ENCODE measurements at regions not wholly inside any gene's neighbourhood (a gene's known extent, or its start where the extent isn't known, plus 50 kb on each side); places are given as distances from the start of the nearest gene placed in this dataset.
"Not testable (repeated sequence)": the region's sequence is repeated elsewhere in the genome, so short reads cannot be mapped to it uniquely, and the experiment has no call there.

- Histone ChIP-seq H3K9me3 (ENCODE audit: low read depth) (no peaks in the 10 kb centered on the region), H3K9me2 (replicated peaks; ENCODE audit: insufficient read depth) (no peaks in the 10 kb centered on the region), H3K27ac (no peak overlapping the region), H3K79me2 (no peaks in the 10 kb centered on the region), H3K4me3 (no peak overlapping the region), H4K20me1 (ENCODE audit: insufficient read depth, poor library complexity, severe bottlenecking) (no peaks in the 10 kb centered on the region), H3K4me1 (ENCODE audit: insufficient read depth) (no peaks in the 10 kb centered on the region), H2AFZ (no peak overlapping the region), H3K36me3 (replicated peaks; ENCODE audit: insufficient read depth, low read depth) (no peaks in the 10 kb centered on the region), H3K4me2 (no peak overlapping the region), H3K27me3 (no peaks in the 10 kb centered on the region)
- no peak for DNase-seq (ENCODE audit: low spot score)
- 67% methylated on average over 1 of the region's 1 CpG for whole genome bisulfite sequencing (ENCODE audit: low lambda C conversion rate, missing lambda C conversion rate)
- TF ChIP-seq EZH2 (IDR thresholded peaks at IDR 0.05; ENCODE audit: borderline replicate concordance) (no peak), CTCF (IDR thresholded peaks at IDR 0.05; ENCODE audit: poor library complexity) (no peak), EZH2phosphoT487 (IDR thresholded peaks at IDR 0.05; ENCODE audit: low read depth, severe bottlenecking, unreplicated experiment) (no peak)
Measured at GRCh38 chr1:57532299-57532698, 108.4 kb upstream of the DAB1 start.

GRCh38 chr1:57530911-57531260 lies 107.0 kb upstream of the DAB1 start:
- 68% methylated on average over 2 of the region's 2 CpGs for WGBS (ENCODE audit: low lambda C conversion rate, missing lambda C conversion rate)
- not testable (repeated sequence) for H3K9me3 ChIP-seq (ENCODE audit: low read depth); H3K4me2 ChIP-seq; H2AFZ ChIP-seq; H3K4me1 ChIP-seq (ENCODE audit: insufficient read depth); H3K79me2 ChIP-seq; H3K4me3 ChIP-seq; DNase-seq (ENCODE audit: low spot score); H4K20me1 ChIP-seq (ENCODE audit: insufficient read depth, poor library complexity, severe bottlenecking); H3K27me3 ChIP-seq; H3K27ac ChIP-seq; H3K9me2 ChIP-seq (replicated peaks; ENCODE audit: insufficient read depth); H3K36me3 ChIP-seq (replicated peaks; ENCODE audit: insufficient read depth, low read depth)

- H3K9me2 ChIP-seq (replicated peaks; ENCODE audit: insufficient read depth), result no peaks in the 10 kb centered on the region
- WGBS (ENCODE audit: low lambda C conversion rate, missing lambda C conversion rate), result 95% methylated on average over 3 of the region's 3 CpGs
- no peaks in the 10 kb centered on the region for H3K36me3 ChIP-seq (replicated peaks; ENCODE audit: insufficient read depth, low read depth)
- H3K9me3 ChIP-seq (ENCODE audit: low read depth), result no peaks in the 10 kb centered on the region
- no peaks in the 10 kb centered on the region for H3K79me2 ChIP-seq
- H3K4me1 ChIP-seq (ENCODE audit: insufficient read depth), result no peaks in the 10 kb centered on the region
- no peaks in the 10 kb centered on the region for H3K27me3 ChIP-seq
- no peaks in the 10 kb centered on the region for H4K20me1 ChIP-seq (ENCODE audit: insufficient read depth, poor library complexity, severe bottlenecking)
- H3K27ac ChIP-seq, result no peak overlapping the region
- H3K4me3 ChIP-seq, result no peak overlapping the region
- TF ChIP-seq EZH2 (IDR thresholded peaks at IDR 0.05; ENCODE audit: borderline replicate concordance) (no peak), EZH2phosphoT487 (IDR thresholded peaks at IDR 0.05; ENCODE audit: low read depth, severe bottlenecking, unreplicated experiment) (no peak), CTCF (IDR thresholded peaks at IDR 0.05; ENCODE audit: poor library complexity) (no peak)
- no peak for DNase-seq (ENCODE audit: low spot score)
- H2AFZ ChIP-seq, result no peak overlapping the region
- H3K4me2 ChIP-seq, result no peak overlapping the region
Measured at GRCh38 chr1:57530206-57530910, 106.5 kb upstream of the DAB1 start.

- H3K4me1 ChIP-seq (ENCODE audit: insufficient read depth), result no peaks in the 10 kb centered on the region
- TF ChIP-seq EZH2 (IDR thresholded peaks at IDR 0.05; ENCODE audit: borderline replicate concordance), result no peak
- TF ChIP-seq CTCF (IDR thresholded peaks at IDR 0.05; ENCODE audit: poor library complexity), result no peak
- TF ChIP-seq EZH2phosphoT487 (IDR thresholded peaks at IDR 0.05; ENCODE audit: low read depth, severe bottlenecking, unreplicated experiment), result no peak
- H3K4me2 ChIP-seq, result no peak overlapping the region
- no peaks in the 10 kb centered on the region for H3K27me3 ChIP-seq
- no peaks in the 10 kb centered on the region for H3K36me3 ChIP-seq (replicated peaks; ENCODE audit: insufficient read depth, low read depth)
- WGBS (ENCODE audit: low lambda C conversion rate, missing lambda C conversion rate), result 86% methylated on average over 3 of the region's 3 CpGs
- DNase-seq (ENCODE audit: low spot score), result no peak
- H4K20me1 ChIP-seq (ENCODE audit: insufficient read depth, poor library complexity, severe bottlenecking), result no peaks in the 10 kb centered on the region
- no peak overlapping the region for H2AFZ ChIP-seq
- H3K4me3 ChIP-seq, result no peak overlapping the region
- no peaks in the 10 kb centered on the region for H3K9me3 ChIP-seq (ENCODE audit: low read depth)
- H3K79me2 ChIP-seq, result no peaks in the 10 kb centered on the region
- no peaks in the 10 kb centered on the region for H3K9me2 ChIP-seq (replicated peaks; ENCODE audit: insufficient read depth)
- H3K27ac ChIP-seq, result no peak overlapping the region
Measured at GRCh38 chr1:57522575-57522974, 98.7 kb upstream of the DAB1 start.
